KMS-11 (cell line): ENCODE measurements at regions not wholly inside any gene's neighbourhood (a gene's known extent, or its start where the extent isn't known, plus 50 kb on each side); places are given as distances from the start of the nearest gene placed in this dataset.

Source experiments
- H2AFZ ChIP-seq: fragments of 200-600 bp; sonication (generic); 2 replicates; pipeline ENCODE4 v1.6.1; 2016; ENCODE audit warnings: antibody characterized with exemption, mixed run types, low read depth
- H3K27ac ChIP-seq: fragments of 200-600 bp; sonication (generic); 2 replicates; pipeline ENCODE4 v1.6.1; 2016; ENCODE audit warnings: mild to moderate bottlenecking, mixed run types
- H3K27me3 ChIP-seq: fragments of 200-600 bp; sonication (generic); 2 replicates; pipeline ENCODE4 v1.6.1; 2017; ENCODE audit warnings: mild to moderate bottlenecking, low read depth, mixed run types, moderate library complexity; ENCODE audit not compliant: insufficient read depth
- H3K36me3 ChIP-seq: fragments of 200-600 bp; sonication (generic); 2 replicates; pipeline ENCODE4 v1.6.1; 2017; ENCODE audit warnings: mild to moderate bottlenecking, mixed run types; ENCODE audit not compliant: insufficient read depth
- H3K4me1 ChIP-seq: fragments of 200-600 bp; sonication (generic); 2 replicates; pipeline ENCODE4 v1.6.1; 2016; ENCODE audit warnings: mild to moderate bottlenecking, low read depth, mixed run types; ENCODE audit not compliant: poor library complexity, severe bottlenecking
- H3K4me2 ChIP-seq: fragments of 200-600 bp; sonication (generic); 2 replicates; pipeline ENCODE4 v1.7.0; 2016; ENCODE audit warnings: mild to moderate bottlenecking, mixed run types
- H3K4me3 ChIP-seq: fragments of 200-600 bp; sonication (generic); IDR thresholded peaks from 2 replicates; pipeline ENCODE4 v1.6.1; 2017; ENCODE audit warnings: low read depth, low read length, mixed read lengths; ENCODE audit not compliant: insufficient read depth
- H3K79me2 ChIP-seq: fragments of 200-600 bp; sonication (generic); 2 replicates; pipeline ENCODE4 v1.6.1; 2016; ENCODE audit warnings: low read depth, mixed run types; ENCODE audit not compliant: insufficient read depth
- H3K9ac ChIP-seq: fragments of 200-600 bp; sonication (generic); 2 replicates; pipeline ENCODE4 v1.6.1; 2016; ENCODE audit warnings: mild to moderate bottlenecking, mixed run types
- H4K20me1 ChIP-seq: fragments of 200-600 bp; sonication (generic); 2 replicates; pipeline ENCODE4 v1.6.1; 2016; ENCODE audit warnings: mild to moderate bottlenecking, mixed run types; ENCODE audit not compliant: insufficient read depth
- CTCF ChIP-seq: fragments of 200-600 bp; sonication (generic); conservative IDR thresholded peaks from 2 replicates; pipeline ENCODE4 v1.6.1; 2017; ENCODE audit warnings: low read depth, mild to moderate bottlenecking, antibody characterized with exemption, low read length, moderate library complexity, mixed read lengths

GRCh38 chr5:5704352-5704751, 281.9 kb downstream of the ICE1 start:
- Histone ChIP-seq H3K9ac (no peak overlapping the region), H2AFZ (no peak overlapping the region), H3K4me2 (no peak overlapping the region), H3K79me2 (no peaks in the 10 kb centered on the region), H3K36me3 (no peaks in the 10 kb centered on the region), H4K20me1 (no peaks in the 10 kb centered on the region), H3K4me3 (no peak overlapping the region), H3K27me3 (no peaks in the 10 kb centered on the region), H3K27ac (no peak overlapping the region), H3K4me1 (no peaks in the 10 kb centered on the region)
- no peak for TF ChIP-seq CTCF

DNA sequence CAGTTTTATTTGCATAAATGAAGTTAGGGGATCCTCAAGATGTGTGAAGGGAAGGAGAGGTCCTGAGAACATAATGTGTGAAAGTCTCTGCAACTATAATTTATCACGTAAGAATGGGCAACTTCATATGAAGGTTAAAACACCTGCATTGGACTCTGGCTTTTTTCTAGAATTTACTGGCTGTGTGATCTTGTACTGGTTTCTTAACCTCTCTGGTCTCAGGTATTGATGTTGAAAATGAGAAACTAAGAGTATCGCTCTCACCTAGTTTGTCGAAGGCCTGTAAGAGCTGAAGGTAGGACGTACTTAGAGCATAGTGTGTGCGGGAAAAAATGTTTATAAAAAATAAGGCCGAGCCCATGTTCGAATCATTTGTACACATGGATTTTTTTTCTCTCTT, 280.5 kb downstream of the ICE1 start:
- no peak overlapping the region for H3K27ac ChIP-seq
- no peak overlapping the region for H3K4me2 ChIP-seq
- no peaks in the 10 kb centered on the region for H4K20me1 ChIP-seq
- TF ChIP-seq CTCF = no peak
- H3K36me3 ChIP-seq = no peaks in the 10 kb centered on the region
- H3K9ac ChIP-seq = no peak overlapping the region
- H3K4me1 ChIP-seq = no peaks in the 10 kb centered on the region
- no peak overlapping the region for H3K4me3 ChIP-seq
- no peak overlapping the region for H2AFZ ChIP-seq
- no peaks in the 10 kb centered on the region for H3K27me3 ChIP-seq
- no peaks in the 10 kb centered on the region for H3K79me2 ChIP-seq

- Histone ChIP-seq H4K20me1 (no peaks in the 10 kb centered on the region), H3K4me1 (no peaks in the 10 kb centered on the region), H3K36me3 (no peaks in the 10 kb centered on the region), H3K4me2 (no peak overlapping the region), H3K4me3 (no peak overlapping the region), H3K27me3 (no peaks in the 10 kb centered on the region), H3K27ac (no peak overlapping the region), H3K9ac (no peak overlapping the region), H3K79me2 (no peaks in the 10 kb centered on the region), H2AFZ (no peak overlapping the region)
- TF ChIP-seq CTCF = no peak
Measured at GRCh38 chr5:5700549-5700948, 278.1 kb downstream of the ICE1 start.

- Histone ChIP-seq H3K27ac (no peak overlapping the region), H4K20me1 (no peaks in the 10 kb centered on the region), H3K36me3 (no peaks in the 10 kb centered on the region), H3K4me3 (no peak overlapping the region), H3K9ac (no peak overlapping the region), H2AFZ (no peak overlapping the region), H3K4me2 (no peak overlapping the region), H3K79me2 (no peaks in the 10 kb centered on the region), H3K27me3 (no peaks in the 10 kb centered on the region), H3K4me1 (no peaks in the 10 kb centered on the region)
- peak; percentile 36; the same call in 1 of the 2 replicates for TF ChIP-seq CTCF
Measured at GRCh38 chr5:5699062-5699461, 276.6 kb downstream of the ICE1 start.

DNA sequence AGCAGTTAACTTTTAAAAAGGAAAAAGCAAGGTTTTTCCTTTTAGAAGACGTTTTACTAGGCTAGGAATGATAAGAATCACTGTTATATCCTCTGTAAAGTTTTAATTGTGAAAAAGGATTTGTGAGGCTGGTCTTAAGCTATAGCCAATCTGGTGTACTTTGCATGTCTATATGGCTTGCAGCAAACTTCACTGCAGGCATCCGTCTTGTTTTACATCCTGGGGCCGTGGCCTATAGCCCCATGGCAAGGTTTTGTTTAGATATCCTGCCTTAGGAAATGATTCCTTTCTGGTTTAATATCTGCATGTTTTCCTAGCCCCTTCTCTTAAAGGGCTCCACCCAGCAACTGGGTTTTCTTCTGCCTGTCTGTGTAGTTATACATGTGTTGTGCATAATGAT, 272.8 kb downstream of the ICE1 start:
- H3K4me3 ChIP-seq = no peak overlapping the region
- no peak overlapping the region for H3K4me2 ChIP-seq
- no peaks in the 10 kb centered on the region for H4K20me1 ChIP-seq
- no peak overlapping the region for H2AFZ ChIP-seq
- no peaks in the 10 kb centered on the region for H3K27me3 ChIP-seq
- no peak for TF ChIP-seq CTCF
- no peak overlapping the region for H3K9ac ChIP-seq
- no peaks in the 10 kb centered on the region for H3K36me3 ChIP-seq
- no peaks in the 10 kb centered on the region for H3K79me2 ChIP-seq
- no peak overlapping the region for H3K27ac ChIP-seq
- no peaks in the 10 kb centered on the region for H3K4me1 ChIP-seq
